GM18505 (cell line): ENCODE measurements at regions not wholly inside any gene's neighbourhood (a gene's known extent, or its start where the extent isn't known, plus 50 kb on each side); places are given as distances from the start of the nearest gene placed in this dataset.

Source experiments
- ATAC-seq: cut with Tn5 transposase; IDR thresholded peaks from one replicate; pipeline ENCODE4 v1.9.1; 2021; ENCODE audit not compliant: unreplicated experiment
- POLR2A ChIP-seq: IDR thresholded peaks from 4 replicates; pipeline ENCODE4 v1.6.1; 2011; ENCODE audit warnings: borderline replicate concordance; ENCODE audit not compliant: insufficient read depth, insufficient read length; ENCODE audit errors: extremely low read depth

DNA sequence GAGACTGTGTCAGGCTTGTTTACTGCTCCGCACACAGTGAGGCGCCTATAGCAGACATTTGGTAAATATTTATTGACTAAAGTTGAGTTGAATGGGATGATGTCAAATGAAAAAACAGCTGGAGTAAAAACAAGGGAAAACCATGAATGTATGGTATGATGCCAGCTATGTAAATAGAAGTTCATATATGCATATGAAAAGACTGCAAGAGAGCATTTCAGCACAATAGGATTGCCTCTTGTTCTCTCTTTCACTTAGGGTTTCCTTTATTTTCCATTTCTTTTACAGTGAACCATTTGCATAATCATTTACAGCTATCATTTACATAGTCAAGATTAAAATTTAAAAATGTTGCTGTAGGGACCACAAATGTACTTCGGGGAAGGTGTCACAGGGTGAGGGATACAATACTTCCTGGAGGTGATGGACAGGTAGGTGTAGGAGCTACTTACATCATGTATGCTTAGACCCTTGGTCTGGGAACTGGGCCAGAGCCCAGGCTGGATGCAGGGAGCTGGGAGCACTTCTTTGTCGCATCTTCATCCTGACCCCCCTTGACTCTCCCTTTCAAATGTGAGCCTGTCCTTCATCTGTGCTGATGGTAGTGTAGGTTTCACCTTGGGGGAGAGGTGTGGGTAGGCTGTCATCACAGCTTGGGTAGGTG, 113.3 kb downstream of the UTP18 start:
- no peak for TF ChIP-seq POLR2A
- ATAC-seq: no peak

DNA sequence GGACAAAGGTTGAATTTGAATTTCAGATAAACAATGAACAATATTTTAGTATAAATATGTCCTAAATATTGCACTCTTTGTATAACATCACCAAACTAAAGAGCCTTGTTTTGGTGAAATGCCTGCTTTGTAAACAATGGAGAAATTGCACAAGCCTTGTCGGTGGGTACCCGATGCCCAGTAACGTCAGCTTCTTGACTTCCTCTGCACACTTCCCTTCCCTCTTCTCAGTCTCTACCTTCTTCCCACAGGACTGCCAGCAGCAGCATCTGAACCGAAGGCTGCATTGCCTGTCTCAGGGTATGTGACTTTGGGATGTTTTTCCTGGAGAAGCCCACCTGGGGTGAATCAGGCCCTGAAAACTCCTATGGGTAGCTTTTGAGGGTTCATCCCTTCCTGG, 113.9 kb downstream of the UTP18 start:
- ATAC-seq: no peak
- TF ChIP-seq POLR2A: no peak

DNA sequence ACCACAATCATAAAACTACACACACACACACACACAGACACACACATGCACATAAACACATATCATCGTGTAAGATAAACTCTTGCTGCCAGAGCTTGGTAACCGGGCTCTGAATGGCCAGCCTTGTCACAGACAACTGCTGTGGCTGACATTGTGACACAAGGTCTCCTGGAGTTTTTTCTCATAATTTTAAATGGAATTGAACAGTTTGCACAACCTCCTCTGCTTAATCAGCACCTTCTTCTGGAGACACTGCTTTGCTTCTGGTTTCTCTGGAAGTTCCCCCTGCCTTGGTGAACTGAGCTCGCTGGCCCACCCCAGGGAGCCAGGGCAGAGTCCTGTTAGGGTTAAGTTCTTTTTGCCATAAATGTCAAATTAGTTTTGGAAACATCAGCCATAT, 115.4 kb downstream of the UTP18 start:
- no peak for TF ChIP-seq POLR2A
- ATAC-seq: no peak

DNA sequence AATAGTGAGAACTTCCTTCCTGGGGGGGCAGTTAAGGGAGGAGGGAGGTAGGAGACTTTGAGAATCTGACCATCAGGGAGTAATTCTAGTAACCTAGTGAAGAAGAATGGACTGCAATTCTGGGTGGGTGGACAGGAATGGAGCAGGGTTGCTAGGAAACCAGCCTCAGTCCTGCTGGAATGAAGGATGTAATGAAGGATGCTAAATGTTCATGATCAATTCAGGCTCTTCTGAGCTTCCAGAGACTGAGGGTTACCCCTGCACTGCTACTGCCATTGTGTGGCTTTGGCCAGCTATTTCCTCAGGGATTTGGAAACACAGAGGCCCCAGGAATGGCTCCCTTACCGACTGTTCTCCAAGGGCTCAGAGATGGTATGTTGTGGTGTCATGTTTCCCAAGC, 116.4 kb downstream of the UTP18 start:
- no peak for ATAC-seq

DNA sequence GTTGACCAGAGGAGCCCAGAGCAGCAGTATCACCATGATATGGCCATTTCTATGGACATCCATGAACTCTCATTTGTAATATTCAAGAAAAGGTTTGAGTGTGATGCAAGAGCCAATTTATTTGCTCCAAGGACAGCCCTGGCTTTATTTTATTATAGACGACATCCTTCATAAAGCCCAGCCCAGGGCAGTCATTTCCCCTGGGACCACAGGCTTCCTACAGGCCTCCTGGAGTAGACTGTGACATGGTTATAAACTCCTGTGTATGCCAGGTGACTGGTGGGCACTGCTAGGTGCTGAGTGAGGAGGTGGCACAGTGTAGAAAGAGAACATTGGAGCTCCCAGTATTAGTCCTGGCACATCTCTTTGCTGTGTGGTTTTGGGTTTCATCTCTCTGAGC, 120.9 kb downstream of the UTP18 start:
- ATAC-seq: no peak
- no peak for TF ChIP-seq POLR2A

More for the DNA sequence above, 116.4 kb downstream of the UTP18 start:
- TF ChIP-seq POLR2A: no peak

DNA sequence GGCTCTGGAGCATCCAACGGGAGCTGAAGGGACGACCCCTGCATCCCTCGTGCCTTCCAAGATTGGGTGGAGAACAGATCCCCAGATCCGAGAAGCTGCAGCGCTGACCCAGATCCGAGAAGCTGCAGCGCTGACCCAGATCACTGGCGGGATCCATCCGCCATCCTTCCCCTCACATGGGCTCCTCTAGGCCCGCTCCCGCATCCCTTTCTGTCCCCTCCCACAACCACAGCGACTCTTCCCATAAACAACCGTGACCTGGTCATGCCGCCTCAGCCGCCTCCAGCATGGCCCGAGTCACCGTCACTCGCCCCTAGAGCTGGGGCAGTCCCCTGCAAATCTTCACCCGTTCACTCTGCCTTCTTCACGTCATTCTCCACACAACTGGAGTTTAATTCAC, 124.9 kb downstream of the UTP18 start:
- no peak for TF ChIP-seq POLR2A
- no peak for ATAC-seq

DNA sequence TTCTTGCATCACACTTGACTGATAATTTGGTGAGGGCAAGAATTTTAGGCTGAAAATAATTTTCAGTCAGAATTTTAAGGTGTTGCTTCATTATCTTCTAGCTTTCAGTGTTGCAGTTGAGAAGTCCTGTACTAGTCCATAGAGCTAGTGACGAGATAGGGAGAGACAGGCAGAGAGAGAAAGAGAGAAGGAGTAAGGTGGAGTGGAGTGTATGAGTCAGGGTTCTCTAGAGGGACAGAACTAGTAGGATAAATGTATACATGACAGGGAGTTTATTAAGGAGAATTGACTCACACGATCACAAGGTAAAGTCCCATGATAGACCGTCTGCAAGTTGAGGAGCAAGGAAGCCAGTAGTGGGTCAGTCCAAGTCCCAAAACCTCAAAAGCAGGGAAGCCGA, 127.2 kb downstream of the UTP18 start:
- no peak for TF ChIP-seq POLR2A
- ATAC-seq: no peak

DNA sequence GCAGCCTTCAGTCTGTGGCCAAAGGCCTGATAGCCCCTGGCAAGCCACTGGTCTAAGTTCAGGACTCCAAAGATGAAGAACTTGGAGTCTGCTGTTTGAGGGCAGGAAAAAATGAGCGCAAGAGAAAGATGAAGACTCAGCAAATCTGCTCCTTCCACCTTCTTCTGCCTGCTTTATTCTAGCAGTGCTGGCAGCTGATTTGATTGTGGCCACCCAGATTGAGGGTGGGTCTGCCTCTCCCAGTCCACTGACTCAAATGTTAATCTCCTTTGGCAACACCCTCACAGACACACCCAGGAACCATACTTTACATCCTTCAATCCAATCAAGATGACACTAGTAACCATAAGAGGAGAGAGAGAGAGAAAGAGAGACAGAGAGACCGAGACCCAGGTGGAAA, 127.6 kb downstream of the UTP18 start:
- no peak for ATAC-seq
- TF ChIP-seq POLR2A: no peak

DNA sequence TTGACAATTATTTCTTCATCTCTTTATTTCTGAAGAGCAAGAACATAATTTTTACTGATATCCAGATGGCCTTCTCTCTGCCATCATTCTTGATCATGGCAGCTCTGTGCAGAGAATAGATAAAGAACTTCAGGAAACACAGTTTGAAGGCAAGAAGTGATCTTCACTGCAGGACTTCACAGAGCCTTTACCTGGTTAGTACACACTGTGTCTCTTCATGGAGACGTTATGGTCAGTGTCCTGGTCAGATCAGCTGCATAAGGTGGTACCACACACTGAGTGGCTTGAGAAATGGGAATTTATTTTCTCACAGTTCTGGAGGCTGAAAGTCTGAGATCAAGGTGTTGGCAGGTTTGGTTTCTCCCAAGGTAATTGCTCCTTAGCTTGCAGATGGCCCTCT, 129.5 kb downstream of the UTP18 start:
- no peak for ATAC-seq
- no peak for TF ChIP-seq POLR2A

DNA sequence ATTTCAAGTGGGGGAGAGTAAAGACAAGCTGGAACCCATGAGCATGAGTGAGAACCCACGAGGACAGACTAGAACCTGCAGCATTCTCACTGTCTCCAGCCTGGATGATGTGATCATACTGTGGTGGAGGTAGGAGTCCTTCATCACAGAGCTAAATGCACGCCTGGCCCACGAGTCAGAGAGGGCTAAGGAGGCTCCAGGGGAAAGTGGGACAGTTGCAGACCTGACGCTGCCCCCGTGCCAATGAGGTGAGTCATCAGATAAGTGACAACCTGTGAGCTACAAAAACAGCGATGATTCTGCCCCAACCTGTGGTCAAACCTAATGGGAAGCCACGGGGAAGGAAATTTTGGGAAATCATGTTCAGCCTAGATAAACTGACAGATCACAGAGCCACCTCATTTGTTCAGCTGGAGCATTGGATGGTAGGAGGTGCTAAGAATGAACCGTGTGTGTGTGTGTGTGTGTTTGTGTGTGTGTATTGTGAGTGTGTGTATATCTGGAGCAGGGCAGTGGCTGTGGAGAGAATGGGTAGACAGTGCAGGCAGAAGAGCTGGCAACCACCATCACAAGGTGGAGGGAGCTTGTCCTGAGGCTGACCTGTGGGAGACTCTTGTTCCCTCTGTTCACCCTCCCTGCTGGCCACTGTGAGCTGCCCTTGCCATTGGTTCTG, 131.8 kb downstream of the UTP18 start:
- ATAC-seq: no peak
- TF ChIP-seq POLR2A: no peak

DNA sequence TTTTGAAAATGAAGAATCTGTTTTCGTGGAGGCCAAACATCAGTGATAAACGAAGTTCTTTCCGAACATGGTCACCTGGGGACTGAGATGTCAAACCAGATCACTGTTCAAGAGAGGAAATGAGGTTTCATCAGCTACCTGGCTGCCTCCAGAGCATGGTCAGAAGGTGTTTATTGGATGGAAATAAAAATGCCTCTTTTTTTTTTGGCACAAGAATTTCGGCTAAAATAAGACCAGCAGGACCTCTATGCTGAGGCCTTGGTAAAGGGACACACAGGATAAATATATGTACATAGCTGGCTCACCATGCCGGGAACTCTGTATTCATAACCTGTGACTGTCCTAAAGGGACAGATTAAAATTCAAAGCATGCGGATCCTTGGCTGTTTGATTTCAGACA, 135.3 kb downstream of the UTP18 start:
- TF ChIP-seq POLR2A: no peak
- no peak for ATAC-seq

DNA sequence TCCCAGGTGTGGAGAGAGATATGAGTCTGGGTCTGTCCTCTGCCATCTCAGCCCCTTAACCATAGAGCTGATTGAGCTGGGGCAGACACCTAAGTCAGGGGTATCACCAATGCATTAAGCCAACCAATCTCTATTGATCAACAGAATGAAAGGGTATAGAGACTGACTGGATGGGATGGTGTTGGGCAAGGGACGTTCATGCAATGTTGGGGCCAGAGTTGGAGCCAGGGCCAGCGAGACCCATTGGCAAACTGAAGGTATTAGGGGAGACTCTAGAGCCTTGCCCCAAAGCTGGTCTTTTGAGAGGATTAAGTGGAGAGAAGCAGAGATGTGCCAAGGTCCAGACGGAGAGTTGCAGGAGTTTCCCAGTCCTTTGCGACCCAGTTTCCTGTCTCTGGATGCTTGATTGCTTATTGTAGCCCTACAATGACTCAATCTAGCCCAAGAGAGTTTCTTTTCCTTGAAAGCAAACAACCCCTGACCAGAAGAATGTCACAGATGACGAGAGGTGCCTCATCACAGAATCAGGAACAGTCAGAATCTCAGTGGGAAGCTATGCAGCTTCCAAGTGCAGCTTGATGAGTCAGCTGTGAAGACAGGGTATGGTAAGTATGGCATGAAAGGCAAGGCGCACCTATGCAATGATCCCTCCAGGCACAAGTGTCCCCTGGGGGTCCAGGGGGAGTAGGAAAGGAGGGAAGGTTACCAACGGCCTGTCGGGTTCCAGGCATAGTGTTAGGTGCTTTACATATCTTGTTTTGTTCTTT, 137.2 kb downstream of the UTP18 start:
- ATAC-seq: no peak

DNA sequence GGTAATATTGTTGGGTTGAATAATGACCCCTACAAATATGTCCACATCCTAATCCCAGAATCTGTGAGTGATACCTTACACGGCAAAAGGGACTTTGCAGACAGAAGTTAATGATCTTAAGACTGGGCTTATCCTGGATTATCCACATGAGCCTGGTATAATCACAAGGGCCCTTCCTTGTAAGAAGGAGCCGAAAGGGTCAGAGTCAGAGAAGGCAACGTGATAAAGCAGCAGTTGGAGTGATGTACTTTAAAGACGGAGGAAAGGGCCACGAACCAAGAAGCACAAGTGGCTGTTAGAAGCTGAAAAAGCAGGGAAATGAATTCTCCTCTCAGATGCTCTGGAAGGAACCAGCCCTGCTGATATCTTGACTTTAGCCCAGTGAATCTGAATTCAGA, 137.8 kb downstream of the UTP18 start:
- ATAC-seq: no peak
- no peak for TF ChIP-seq POLR2A

More for the DNA sequence above, 137.2 kb downstream of the UTP18 start:
- no peak for TF ChIP-seq POLR2A

DNA sequence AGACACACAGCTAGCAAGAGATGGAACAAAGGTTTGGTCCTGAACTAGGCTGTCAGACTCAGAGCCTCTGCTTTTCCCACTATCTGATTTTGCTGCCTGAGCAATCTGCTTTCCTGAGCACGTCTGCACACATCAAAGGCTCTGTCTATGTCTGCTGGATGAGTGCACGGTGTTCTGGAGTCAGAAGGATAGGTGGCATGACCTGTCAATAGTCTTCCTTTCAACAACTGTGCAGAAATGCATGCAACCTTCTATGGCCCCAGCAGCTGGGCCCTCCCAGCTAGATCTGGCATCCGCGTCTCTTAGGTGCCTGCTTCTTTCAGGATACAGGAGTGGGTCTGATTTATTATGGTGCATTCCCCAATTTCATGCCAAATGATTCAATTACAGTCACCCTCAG, 138.3 kb downstream of the UTP18 start:
- no peak for ATAC-seq
- no peak for TF ChIP-seq POLR2A
